ENCODE measurements at regions not wholly inside any gene's neighbourhood (a gene's known extent, or its start where the extent isn't known, plus 50 kb on each side); places are given as distances from the start of the nearest gene placed in this dataset.
"Not testable (repeated sequence)": the region's sequence is repeated elsewhere in the genome, so short reads cannot be mapped to it uniquely, and the experiment has no call there.

DNA sequence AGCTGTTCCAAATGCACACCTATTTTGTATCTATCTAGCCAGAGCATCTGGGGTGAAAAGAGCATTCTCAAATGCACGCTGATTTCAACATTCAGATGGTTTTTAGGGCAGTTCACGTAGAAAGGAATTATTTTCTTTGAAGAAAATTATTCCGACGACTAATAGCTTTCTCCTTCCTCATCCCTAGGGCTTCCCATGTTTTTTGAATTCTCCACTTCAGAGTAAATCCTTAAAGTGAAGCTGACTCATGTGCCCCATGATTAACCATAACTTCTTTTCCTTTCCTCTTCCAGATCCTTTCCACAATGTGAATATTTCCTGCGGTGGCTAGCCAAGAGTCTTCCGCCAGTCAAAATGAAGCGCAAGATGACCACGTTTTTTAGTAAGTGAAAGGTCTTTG is 86.7 kb upstream of the PDHA1 start:
- H3K9me2 ChIP-seq: no peaks in the 10 kb centered on the region
- H3K9ac ChIP-seq: no peak overlapping the region
- no peaks in the 10 kb centered on the region for H4K20me1 ChIP-seq (ENCODE audit: insufficient read depth)
- peaks cover 0 to 2% of the 10 kb centered on the region in 2 experiments; a peak in 1 of 4 replicates for H3K4me1 ChIP-seq (ENCODE audit: control insufficient read depth in 1 of 2, insufficient read depth in 2 of 2, low read depth in 1 of 2, low read length in 1 of 2)
- ChIA-PET CTCF (no interaction called here), POLR2A (no interaction called here)
- no peak overlapping the region for H3K27ac ChIP-seq (ENCODE audit: low read depth in 2 of 2, low read length in 1 of 2)
- 30% methylated on average over 8 of the region's 8 CpGs for WGBS (ENCODE audit: low lambda C conversion rate)
- no peak overlapping the region for H3K4me3 ChIP-seq (ENCODE audit: low read depth in 2 of 2, low read length in 1 of 2)
- H3K4me2 ChIP-seq: no peak overlapping the region
- H2AFZ ChIP-seq (ENCODE audit: low read depth): no peak overlapping the region
- H3K36me3 ChIP-seq (replicated peaks in 1 of 2; ENCODE audit: control insufficient read depth in 1 of 2, insufficient read depth in 2 of 2, low read length in 1 of 2): no peaks in the 10 kb centered on the region
- H3K79me2 ChIP-seq (ENCODE audit: insufficient read depth): no peaks in the 10 kb centered on the region
- H3F3A ChIP-seq (replicated peaks; ENCODE audit: insufficient read depth): no peaks in the 10 kb centered on the region
- TF ChIP-seq, protein P1, sequence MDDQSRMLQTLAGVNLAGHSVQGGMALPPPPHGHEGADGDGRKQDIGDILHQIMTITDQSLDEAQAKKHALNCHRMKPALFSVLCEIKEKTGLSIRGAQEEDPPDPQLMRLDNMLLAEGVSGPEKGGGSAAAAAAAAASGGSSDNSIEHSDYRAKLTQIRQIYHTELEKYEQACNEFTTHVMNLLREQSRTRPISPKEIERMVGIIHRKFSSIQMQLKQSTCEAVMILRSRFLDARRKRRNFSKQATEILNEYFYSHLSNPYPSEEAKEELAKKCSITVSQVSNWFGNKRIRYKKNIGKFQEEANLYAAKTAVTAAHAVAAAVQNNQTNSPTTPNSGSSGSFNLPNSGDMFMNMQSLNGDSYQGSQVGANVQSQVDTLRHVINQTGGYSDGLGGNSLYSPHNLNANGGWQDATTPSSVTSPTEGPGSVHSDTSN (IDR thresholded peaks at IDR 0.05): no peak
- no peak for TF ChIP-seq FOSL2 (IDR thresholded peaks at IDR 0.05; ENCODE audit: borderline replicate concordance, low read depth)
- DNase-seq: no peak
- no peaks in the 10 kb centered on the region for H3K9me3 ChIP-seq
- no peaks in the 10 kb centered on the region for H3K27me3 ChIP-seq (ENCODE audit: insufficient read depth)

DNA sequence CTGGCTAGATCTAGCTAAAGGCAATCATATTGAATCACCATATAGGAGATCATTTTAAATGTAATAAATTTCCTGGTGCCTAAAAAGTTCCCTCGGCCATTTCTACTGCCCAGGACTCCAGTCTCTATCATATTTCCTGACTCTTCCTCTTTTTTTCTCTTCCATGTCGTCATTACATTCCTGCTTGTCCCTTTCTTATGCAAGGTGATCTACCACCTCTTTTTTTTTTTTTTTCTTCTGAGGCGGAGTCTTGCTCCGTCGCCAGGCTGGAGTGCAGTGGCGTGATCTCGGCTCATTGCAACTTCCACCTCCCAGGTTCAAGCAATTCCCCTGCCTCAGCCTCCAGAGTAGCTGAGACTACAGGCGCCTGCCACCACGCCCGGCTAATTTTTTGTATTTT is 82.7 kb upstream of the PDHA1 start:
- POLR2A ChIA-PET; H2AFZ ChIP-seq (ENCODE audit: low read depth); H3K27me3 ChIP-seq (ENCODE audit: insufficient read depth); H3K79me2 ChIP-seq (ENCODE audit: insufficient read depth); H3K27ac ChIP-seq (ENCODE audit: low read depth in 2 of 2, low read length in 1 of 2); H3K36me3 ChIP-seq (replicated peaks in 1 of 2; ENCODE audit: control insufficient read depth in 1 of 2, insufficient read depth in 2 of 2, low read length in 1 of 2); H3F3A ChIP-seq (replicated peaks; ENCODE audit: insufficient read depth); H3K4me3 ChIP-seq (ENCODE audit: low read depth in 2 of 2, low read length in 1 of 2); H3K9me3 ChIP-seq; CTCF ChIA-PET; DNase-seq; H4K20me1 ChIP-seq (ENCODE audit: insufficient read depth); H3K4me2 ChIP-seq; H3K9ac ChIP-seq; H3K4me1 ChIP-seq (ENCODE audit: control insufficient read depth in 1 of 2, insufficient read depth in 2 of 2, low read depth in 1 of 2, low read length in 1 of 2); H3K9me2 ChIP-seq: not testable (repeated sequence)
- WGBS (ENCODE audit: low lambda C conversion rate): 43% methylated on average over 10 of the region's 10 CpGs

DNA sequence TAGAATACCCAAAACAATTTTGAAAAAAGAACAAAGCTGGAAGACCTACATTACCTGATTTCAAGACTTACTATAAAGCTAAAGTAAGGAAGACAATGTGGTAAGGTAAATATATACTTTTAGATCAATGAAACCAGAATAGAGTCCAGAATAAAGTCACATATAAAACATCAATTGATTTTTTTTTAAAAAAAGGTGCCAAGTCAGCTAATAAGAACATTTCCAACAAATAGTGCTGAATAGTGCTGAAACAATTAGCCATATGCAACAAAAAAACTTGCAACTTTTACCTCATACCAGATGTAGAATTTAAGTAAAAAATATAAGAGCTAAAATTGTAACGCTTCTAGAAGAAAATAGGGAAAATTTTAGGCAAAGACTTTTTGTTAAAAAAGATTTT is 73.0 kb upstream of the PDHA1 start:
- ChIA-PET POLR2A (no interaction called here), CTCF (interaction anchor here (0.6 to 0.7 kb wide), 2 partner anchors 62 to 118 kb away, joined by 3 read pairs; no protein-coding TSS in a partner anchor)
- no peak overlapping the region for H3K4me3 ChIP-seq (ENCODE audit: low read depth in 2 of 2, low read length in 1 of 2)
- no peak for DNase-seq
- no peaks in the 10 kb centered on the region for H3F3A ChIP-seq (replicated peaks; ENCODE audit: insufficient read depth)
- TF ChIP-seq FOSL2 (IDR thresholded peaks at IDR 0.05; ENCODE audit: borderline replicate concordance, low read depth): no peak
- TF ChIP-seq EZH2phosphoT487 (IDR thresholded peaks at IDR 0.05; ENCODE audit: borderline replicate concordance, low read depth): no peak
- no peaks in the 10 kb centered on the region for H3K4me1 ChIP-seq (ENCODE audit: control insufficient read depth in 1 of 2, insufficient read depth in 2 of 2, low read depth in 1 of 2, low read length in 1 of 2)
- no peaks in the 10 kb centered on the region for H3K27me3 ChIP-seq (ENCODE audit: insufficient read depth)
- 6% methylated on average over 1 of the region's 1 CpG for WGBS (ENCODE audit: low lambda C conversion rate)
- no peak overlapping the region for H3K9ac ChIP-seq
- no peaks in the 10 kb centered on the region for H3K36me3 ChIP-seq (replicated peaks in 1 of 2; ENCODE audit: control insufficient read depth in 1 of 2, insufficient read depth in 2 of 2, low read length in 1 of 2)
- H3K9me2 ChIP-seq: no peaks in the 10 kb centered on the region
- H3K4me2 ChIP-seq: no peak overlapping the region
- H3K79me2 ChIP-seq (ENCODE audit: insufficient read depth): no peaks in the 10 kb centered on the region
- no peaks in the 10 kb centered on the region for H3K9me3 ChIP-seq
- H2AFZ ChIP-seq (ENCODE audit: low read depth): no peak overlapping the region
- H3K27ac ChIP-seq (ENCODE audit: low read depth in 2 of 2, low read length in 1 of 2): no peak overlapping the region
- H4K20me1 ChIP-seq (ENCODE audit: insufficient read depth): no peaks in the 10 kb centered on the region

DNA sequence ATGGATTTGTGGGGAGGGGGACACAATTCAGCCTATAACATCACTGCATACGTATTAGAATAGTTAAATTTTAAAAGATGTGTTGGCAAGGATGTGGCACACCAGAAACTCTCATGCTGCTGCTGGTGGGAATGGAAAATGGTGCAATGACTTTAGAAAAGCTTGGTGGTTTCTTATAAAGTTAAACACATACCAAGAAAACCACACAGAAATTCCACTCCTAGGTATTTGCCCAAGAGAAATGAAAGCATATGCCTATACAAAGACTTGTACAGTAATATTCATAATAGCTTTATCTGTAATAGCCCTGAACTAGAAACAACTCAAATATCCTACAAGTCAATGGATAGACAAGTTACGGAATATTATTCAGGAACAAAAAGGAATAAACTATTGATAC is 71.3 kb upstream of the PDHA1 start:
- Histone ChIP-seq H3K4me3 (ENCODE audit: low read depth in 2 of 2, low read length in 1 of 2) (no peak overlapping the region), H3K9me2 (no peaks in the 10 kb centered on the region), H3K36me3 (replicated peaks in 1 of 2; ENCODE audit: control insufficient read depth in 1 of 2, insufficient read depth in 2 of 2, low read length in 1 of 2) (no peaks in the 10 kb centered on the region), H3K4me1 (ENCODE audit: control insufficient read depth in 1 of 2, insufficient read depth in 2 of 2, low read depth in 1 of 2, low read length in 1 of 2) (no peaks in the 10 kb centered on the region), H3K27ac (ENCODE audit: low read depth in 2 of 2, low read length in 1 of 2) (no peak overlapping the region), H3K9ac (no peak overlapping the region), H3F3A (replicated peaks; ENCODE audit: insufficient read depth) (no peaks in the 10 kb centered on the region), H2AFZ (ENCODE audit: low read depth) (no peak overlapping the region), H4K20me1 (ENCODE audit: insufficient read depth) (no peaks in the 10 kb centered on the region), H3K9me3 (no peaks in the 10 kb centered on the region), H3K79me2 (ENCODE audit: insufficient read depth) (no peaks in the 10 kb centered on the region), H3K27me3 (ENCODE audit: insufficient read depth) (no peaks in the 10 kb centered on the region), H3K4me2 (no peak overlapping the region)
- CTCF ChIA-PET: no interaction called here
- no peak for DNase-seq
- POLR2A ChIA-PET: no interaction called here
- 22% methylated on average over 2 of the region's 2 CpGs for WGBS (ENCODE audit: low lambda C conversion rate)
- TF ChIP-seq RXRA (IDR thresholded peaks at IDR 0.05; ENCODE audit: borderline replicate concordance, low read depth) (no peak), EZH2phosphoT487 (IDR thresholded peaks at IDR 0.05; ENCODE audit: borderline replicate concordance, low read depth) (no peak), POLR2AphosphoS5 (IDR thresholded peaks at IDR 0.05; ENCODE audit: low read depth, low read length) (no peak), MXI1 (IDR thresholded peaks at IDR 0.05; ENCODE audit: low read depth, low read length) (no peak), RAD21 (IDR thresholded peaks at IDR 0.05; ENCODE audit: low read length) (no peak), FOXM1 (IDR thresholded peaks at IDR 0.05; ENCODE audit: low read depth) (no peak), SIN3A (IDR thresholded peaks at IDR 0.05; ENCODE audit: borderline replicate concordance, low read depth, low read length) (no peak)
- TF ChIP-seq, protein P2, sequence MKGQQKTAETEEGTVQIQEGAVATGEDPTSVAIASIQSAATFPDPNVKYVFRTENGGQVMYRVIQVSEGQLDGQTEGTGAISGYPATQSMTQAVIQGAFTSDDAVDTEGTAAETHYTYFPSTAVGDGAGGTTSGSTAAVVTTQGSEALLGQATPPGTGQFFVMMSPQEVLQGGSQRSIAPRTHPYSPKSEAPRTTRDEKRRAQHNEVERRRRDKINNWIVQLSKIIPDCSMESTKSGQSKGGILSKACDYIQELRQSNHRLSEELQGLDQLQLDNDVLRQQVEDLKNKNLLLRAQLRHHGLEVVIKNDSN (IDR thresholded peaks at IDR 0.05; ENCODE audit: borderline replicate concordance, low read depth): no peak
- TF ChIP-seq, protein P3, sequence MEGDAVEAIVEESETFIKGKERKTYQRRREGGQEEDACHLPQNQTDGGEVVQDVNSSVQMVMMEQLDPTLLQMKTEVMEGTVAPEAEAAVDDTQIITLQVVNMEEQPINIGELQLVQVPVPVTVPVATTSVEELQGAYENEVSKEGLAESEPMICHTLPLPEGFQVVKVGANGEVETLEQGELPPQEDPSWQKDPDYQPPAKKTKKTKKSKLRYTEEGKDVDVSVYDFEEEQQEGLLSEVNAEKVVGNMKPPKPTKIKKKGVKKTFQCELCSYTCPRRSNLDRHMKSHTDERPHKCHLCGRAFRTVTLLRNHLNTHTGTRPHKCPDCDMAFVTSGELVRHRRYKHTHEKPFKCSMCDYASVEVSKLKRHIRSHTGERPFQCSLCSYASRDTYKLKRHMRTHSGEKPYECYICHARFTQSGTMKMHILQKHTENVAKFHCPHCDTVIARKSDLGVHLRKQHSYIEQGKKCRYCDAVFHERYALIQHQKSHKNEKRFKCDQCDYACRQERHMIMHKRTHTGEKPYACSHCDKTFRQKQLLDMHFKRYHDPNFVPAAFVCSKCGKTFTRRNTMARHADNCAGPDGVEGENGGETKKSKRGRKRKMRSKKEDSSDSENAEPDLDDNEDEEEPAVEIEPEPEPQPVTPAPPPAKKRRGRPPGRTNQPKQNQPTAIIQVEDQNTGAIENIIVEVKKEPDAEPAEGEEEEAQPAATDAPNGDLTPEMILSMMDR (IDR thresholded peaks at IDR 0.05): no peak
- TF ChIP-seq, protein P1 (IDR thresholded peaks at IDR 0.05): no peak
